Tibial nerve (tissue), 4 donors: ENCODE measurements at regions not wholly inside any gene's neighbourhood (a gene's known extent, or its start where the extent isn't known, plus 50 kb on each side); places are given as distances from the start of the nearest gene placed in this dataset.

Source experiments
- CTCF ChIP-seq, 5 experiments: fragments of 200-600 bp in 3 of 5; fragments of 450-650 bp in 2 of 5; sonication (generic) in 3 of 5; IDR thresholded peaks; one replicate each; pipeline ENCODE4 v1.5.1; 2016 to 2019; ENCODE audit warnings: antibody characterized with exemption in 5 of 5, mild to moderate bottlenecking in 3 of 5, moderate library complexity in 2 of 5
- EP300 ChIP-seq, 2 donors: sonication (generic); formaldehyde crosslinking; IDR thresholded peaks; one replicate each; pipeline ENCODE4 v1.6.1; 2017; ENCODE audit warnings: antibody characterized with exemption in 2 of 2, mild to moderate bottlenecking in 1 of 2

DNA sequence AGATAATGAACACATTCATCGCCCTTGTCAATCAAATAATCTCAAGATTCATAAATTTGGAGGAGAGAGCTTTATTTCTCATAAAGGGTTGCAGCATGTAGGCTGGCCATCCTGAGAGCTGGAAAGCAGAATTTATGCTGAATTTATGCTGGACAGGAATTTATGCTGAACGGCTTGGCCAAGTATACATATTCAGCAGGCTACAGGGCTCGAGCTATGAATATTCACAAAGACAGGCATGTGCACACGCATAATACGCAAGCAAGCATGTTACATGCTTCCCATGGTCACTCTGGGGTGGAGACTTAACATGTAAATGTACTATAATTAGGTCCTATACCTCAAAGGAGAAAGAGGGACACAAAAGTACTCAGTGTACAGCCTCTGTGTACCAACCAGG, 618.8 kb downstream of the METTL4 start:
- TF ChIP-seq EP300 (IDR thresholded peaks at IDR 0.05) (no peak), CTCF (IDR thresholded peaks at IDR 0.05) (no peak)
